ENCODE measurements at regions not wholly inside any gene's neighbourhood (a gene's known extent, or its start where the extent isn't known, plus 50 kb on each side); places are given as distances from the start of the nearest gene placed in this dataset.

GRCh38 chr16:72646615-72647014 is 401.3 kb downstream of the ZFHX3 start:
- no peaks in the 10 kb centered on the region for H3K9me3 Mint-ChIP-seq (ENCODE audit: unreplicated experiment)
- H3K4me1 Mint-ChIP-seq (ENCODE audit: unreplicated experiment), result peaks cover 4% of the 10 kb centered on the region
- no peak for DNase-seq (ENCODE audit: low spot score)
- no peak overlapping the region for H3K27ac Mint-ChIP-seq (ENCODE audit: unreplicated experiment)
- no peaks in the 10 kb centered on the region for H3K27me3 Mint-ChIP-seq (ENCODE audit: unreplicated experiment)
- TF ChIP-seq CTCF (IDR thresholded peaks at IDR 0.05; ENCODE audit: unreplicated experiment), result no peak
- no peaks in the 10 kb centered on the region for H3K36me3 Mint-ChIP-seq (ENCODE audit: low read depth, unreplicated experiment)
- H3K4me3 Mint-ChIP-seq (ENCODE audit: unreplicated experiment), result no peak overlapping the region

DNA sequence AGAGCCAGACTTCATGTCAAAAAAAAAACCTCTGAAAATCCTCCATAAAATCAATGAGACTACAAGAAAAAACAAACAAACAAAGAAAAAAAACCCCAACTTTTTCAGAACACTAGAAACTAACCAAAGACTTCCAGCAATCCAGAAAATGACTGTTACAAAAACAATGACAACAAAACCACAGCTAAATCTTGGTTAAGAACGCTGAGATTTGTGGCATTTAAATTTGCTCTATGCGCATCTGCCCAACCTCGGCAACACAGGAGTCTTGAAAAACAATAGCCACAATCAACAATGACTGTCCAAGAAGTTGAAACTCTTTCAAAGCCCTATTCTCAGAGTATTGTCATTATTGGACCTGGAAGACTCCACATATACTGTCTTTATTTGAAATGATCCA is 402.4 kb downstream of the ZFHX3 start:
- Mint-ChIP-seq H3K4me1 (ENCODE audit: unreplicated experiment) (peaks cover 4% of the 10 kb centered on the region), H3K27ac (ENCODE audit: unreplicated experiment) (no peak overlapping the region), H3K9me3 (ENCODE audit: unreplicated experiment) (no peaks in the 10 kb centered on the region), H3K36me3 (ENCODE audit: low read depth, unreplicated experiment) (no peaks in the 10 kb centered on the region), H3K4me3 (ENCODE audit: unreplicated experiment) (no peak overlapping the region), H3K27me3 (ENCODE audit: unreplicated experiment) (no peaks in the 10 kb centered on the region)
- no peak for TF ChIP-seq CTCF (IDR thresholded peaks at IDR 0.05; ENCODE audit: unreplicated experiment)
- no peak for DNase-seq (ENCODE audit: low spot score)

GRCh38 chr16:72644911-72645310 is 403.0 kb downstream of the ZFHX3 start:
- H3K4me1 Mint-ChIP-seq (ENCODE audit: unreplicated experiment), result peaks cover 4% of the 10 kb centered on the region
- no peak for DNase-seq (ENCODE audit: low spot score)
- no peaks in the 10 kb centered on the region for H3K9me3 Mint-ChIP-seq (ENCODE audit: unreplicated experiment)

DNA sequence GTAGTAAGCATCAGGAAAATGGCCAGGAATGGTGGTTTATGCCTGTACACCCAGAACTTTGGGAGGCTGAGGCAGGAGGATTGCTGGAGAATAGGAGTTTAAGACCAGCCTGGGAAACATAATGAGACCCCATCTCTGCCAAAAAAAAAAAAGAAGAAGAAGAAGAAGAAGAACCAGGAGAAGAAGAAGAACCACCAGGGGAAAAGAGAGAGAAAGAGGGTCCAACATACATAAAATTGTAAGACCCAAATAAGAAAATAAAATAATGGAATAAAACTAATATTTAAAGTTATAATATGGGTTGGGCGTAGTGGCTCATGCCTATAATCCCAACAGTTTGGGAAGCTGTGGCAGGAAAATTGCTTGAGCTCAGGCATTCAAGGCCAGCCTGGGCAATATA is 408.4 kb downstream of the ZFHX3 start:
- Mint-ChIP-seq H3K4me1 (ENCODE audit: unreplicated experiment) (no peaks in the 10 kb centered on the region), H3K9me3 (ENCODE audit: unreplicated experiment) (no peaks in the 10 kb centered on the region), H3K27me3 (ENCODE audit: unreplicated experiment) (no peaks in the 10 kb centered on the region), H3K27ac (ENCODE audit: unreplicated experiment) (no peak overlapping the region), H3K4me3 (ENCODE audit: unreplicated experiment) (no peak overlapping the region), H3K36me3 (ENCODE audit: low read depth, unreplicated experiment) (no peaks in the 10 kb centered on the region)
- no peak for TF ChIP-seq CTCF (IDR thresholded peaks at IDR 0.05; ENCODE audit: unreplicated experiment)
- DNase-seq (ENCODE audit: low spot score), result no peak

More at GRCh38 chr16:72644911-72645310, 403.0 kb downstream of the ZFHX3 start:
- H3K27me3 Mint-ChIP-seq (ENCODE audit: unreplicated experiment), result no peaks in the 10 kb centered on the region
- no peak for TF ChIP-seq CTCF (IDR thresholded peaks at IDR 0.05; ENCODE audit: unreplicated experiment)
- no peak overlapping the region for H3K4me3 Mint-ChIP-seq (ENCODE audit: unreplicated experiment)
- H3K36me3 Mint-ChIP-seq (ENCODE audit: low read depth, unreplicated experiment), result no peaks in the 10 kb centered on the region
- no peak overlapping the region for H3K27ac Mint-ChIP-seq (ENCODE audit: unreplicated experiment)

- no peaks in the 10 kb centered on the region for H3K4me1 Mint-ChIP-seq (ENCODE audit: unreplicated experiment)
- H3K9me3 Mint-ChIP-seq (ENCODE audit: unreplicated experiment), result no peaks in the 10 kb centered on the region
- H3K27me3 Mint-ChIP-seq (ENCODE audit: unreplicated experiment), result no peaks in the 10 kb centered on the region
- no peak overlapping the region for H3K27ac Mint-ChIP-seq (ENCODE audit: unreplicated experiment)
- TF ChIP-seq CTCF (IDR thresholded peaks at IDR 0.05; ENCODE audit: unreplicated experiment), result no peak
- DNase-seq (ENCODE audit: low spot score), result no peak
- no peak overlapping the region for H3K4me3 Mint-ChIP-seq (ENCODE audit: unreplicated experiment)
- no peaks in the 10 kb centered on the region for H3K36me3 Mint-ChIP-seq (ENCODE audit: low read depth, unreplicated experiment)
Observed at GRCh38 chr16:72637306-72637705, 410.6 kb downstream of the ZFHX3 start.

Measured in endothelial cell (in vitro differentiated cells).